HepG2 (cell line): ENCODE measurements at regions not wholly inside any gene's neighbourhood (a gene's known extent, or its start where the extent isn't known, plus 50 kb on each side); places are given as distances from the start of the nearest gene placed in this dataset.

ENCODE experiments used
- ATAC-seq: fragments of 200-7000 bp; cut with Tn5 transposase; 3 replicates; pipeline ENCODE4 v1.9.1; 2020; ENCODE audit warnings: mild to moderate bottlenecking, moderate library complexity
- BruUV-seq: library from RNA; stranded (reverse); fragments of 400-500 nt; replicated peaks from 2 replicates; lab custom pipeline; 2021; lab: Mats Ljungman, UMichigan
- CTCF ChIA-PET: fragments of 300-600 bp; formaldehyde crosslinking; extraction: SDS; loops from one replicate; lab custom pipeline; 2021; ENCODE audit warnings: low total read pairs, inconsistent platforms, low intra/inter-chr PET ratio; lab: Yijun Ruan, JAX
- POLR2A ChIA-PET: fragments of 350-600 bp; sonication (Branson Sonifier 250); formaldehyde crosslinking; loops from one replicate; lab custom pipeline; 2020; ENCODE audit warnings: antibody characterized with exemption, inconsistent platforms; lab: Yijun Ruan, JAX
- DNase-seq: peaks from one replicate; pipeline ENCODE4 v3.0.0-alpha.2; 2015; ENCODE audit warnings: low spot score
- FAIRE-seq: peaks from 3 replicates; lab custom pipeline; 2011; peaks lifted over from hg19 to GRCh38; lab: Jason Lieb, UNC
- H2AFZ ChIP-seq: one replicate; pipeline ENCODE4 v1.6.1; 2011; ENCODE audit warnings: low read length, inconsistent platforms
- H3K27ac ChIP-seq: fragments of 300-600 bp; 3 replicates; pipeline ENCODE4 v1.8.0; 2011; ENCODE audit warnings: mixed run types, mild to moderate bottlenecking, mixed read lengths, low read length, inconsistent platforms; ENCODE audit not compliant: insufficient read depth; ENCODE audit errors: extremely low read length
- H3K27me3 ChIP-seq, 2 experiments: fragments of 200-600 bp in 1 of 2; 2 replicates in 1 of 2; 3 replicates in 1 of 2; pipeline versions ENCODE4 v1.6.0 to v1.8.0; 2011; ENCODE audit warnings: low read length in 2 of 2, mild to moderate bottlenecking in 2 of 2, moderate library complexity in 2 of 2, inconsistent platforms in 1 of 2; ENCODE audit not compliant: insufficient read depth in 2 of 2, control insufficient read depth in 1 of 2
- H3K36me3 ChIP-seq, 2 experiments: fragments of 200-600 bp in 1 of 2; replicated peaks in 1 of 2; 2 replicates in 1 of 2; 3 replicates in 1 of 2; pipeline versions ENCODE4 v1.5.1 to v1.8.0; 2011; ENCODE audit warnings: low read length in 2 of 2, inconsistent platforms in 1 of 2; ENCODE audit not compliant: insufficient read depth in 2 of 2, control insufficient read depth in 1 of 2
- H3K4me1 ChIP-seq: 2 replicates; pipeline ENCODE4 v1.5.1; 2012; ENCODE audit warnings: low read length, inconsistent platforms; ENCODE audit not compliant: insufficient read depth
- H3K4me2 ChIP-seq: 2 replicates; pipeline ENCODE4 v1.6.0; 2011; ENCODE audit warnings: low read depth, low read length, inconsistent platforms
- H3K4me3 ChIP-seq, 3 experiments: fragments of 200-600 bp in 1 of 3; sonication (generic), shearing (Covaris generic) in 1 of 3; replicated peaks in 1 of 3; 2 replicates each; pipeline ENCODE4 v1.5.1; 2011 to 2016; ENCODE audit warnings: low read length in 3 of 3, inconsistent platforms in 2 of 3, low read depth in 2 of 3, mild to moderate bottlenecking in 2 of 3, control low read depth in 1 of 3, mixed read lengths in 1 of 3; ENCODE audit not compliant: insufficient read depth in 1 of 3
- H3K79me2 ChIP-seq: one replicate; pipeline ENCODE4 v1.6.1; 2011; ENCODE audit warnings: low read length, inconsistent platforms; ENCODE audit not compliant: insufficient read depth
- H3K9ac ChIP-seq: 2 replicates; pipeline ENCODE4 v1.6.0; 2011; ENCODE audit warnings: mild to moderate bottlenecking, low read depth, low read length, inconsistent platforms; ENCODE audit not compliant: insufficient read depth
- H3K9me3 ChIP-seq: 2 replicates; pipeline ENCODE4 v1.5.1; 2012; ENCODE audit warnings: mild to moderate bottlenecking, low read length
- H4K20me1 ChIP-seq: 2 replicates; pipeline ENCODE4 v1.6.0; 2011; ENCODE audit warnings: inconsistent platforms, mild to moderate bottlenecking, low read length, moderate library complexity; ENCODE audit not compliant: insufficient read depth
- ARID2 ChIP-seq: sonication (generic); formaldehyde crosslinking; IDR thresholded peaks from 2 replicates; pipeline ENCODE4 v1.8.1; 2022; ENCODE audit warnings: mild to moderate bottlenecking, missing genetic modification reagents, borderline replicate concordance
- ATF6 ChIP-seq: sonication (generic); formaldehyde crosslinking; conservative IDR thresholded peaks from 2 replicates; pipeline ENCODE4 v1.4.0; 2020; ENCODE audit warnings: missing genetic modification reagents
- CBFB ChIP-seq: sonication (generic); formaldehyde crosslinking; IDR thresholded peaks from 2 replicates; pipeline ENCODE4 v1.4.0; 2020; ENCODE audit warnings: missing genetic modification reagents
- DR1 ChIP-seq: sonication (generic); formaldehyde crosslinking; IDR thresholded peaks from 2 replicates; pipeline ENCODE4 v1.8.0; 2021; ENCODE audit warnings: mild to moderate bottlenecking, missing genetic modification reagents, inconsistent platforms
- DZIP1 ChIP-seq: sonication (generic); formaldehyde crosslinking; IDR thresholded peaks from 2 replicates; pipeline ENCODE4 v1.5.0; 2020; ENCODE audit warnings: mild to moderate bottlenecking, missing genetic modification reagents
- ELF3 ChIP-seq: IDR thresholded peaks from 2 replicates; pipeline ENCODE4 v1.6.1; 2016; ENCODE audit warnings: missing genetic modification reagents, missing compliant biosample characterization
- NFYC ChIP-seq: IDR thresholded peaks from 2 replicates; pipeline ENCODE4 v1.6.1; 2016; ENCODE audit warnings: missing genetic modification reagents, missing compliant biosample characterization
- POGK ChIP-seq: sonication (generic); formaldehyde crosslinking; conservative IDR thresholded peaks from 2 replicates; pipeline ENCODE4 v1.8.0; 2022; ENCODE audit warnings: mild to moderate bottlenecking, moderate library complexity, missing genetic modification reagents
- SRSF1 ChIP-seq: fragments of 200-400 bp; formaldehyde crosslinking; optimal IDR thresholded peaks from 2 replicates; pipeline ENCODE3; 2017; ENCODE audit warnings: mild to moderate bottlenecking, low read depth, low read length, moderate library complexity
- ZNF644 ChIP-seq: IDR thresholded peaks from 2 replicates; pipeline ENCODE4 v1.6.1; 2016; ENCODE audit warnings: low read depth
- ZNF678 ChIP-seq: sonication (generic); formaldehyde crosslinking; IDR thresholded peaks from 2 replicates; pipeline ENCODE4 v1.4.0; 2020; ENCODE audit warnings: mild to moderate bottlenecking, missing genetic modification reagents
- ZNF704 ChIP-seq: sonication (generic); formaldehyde crosslinking; IDR thresholded peaks from 2 replicates; pipeline ENCODE4 v1.8.1; 2023; ENCODE audit warnings: mild to moderate bottlenecking, inconsistent platforms, moderate library complexity, missing genetic modification reagents, borderline replicate concordance
- WGBS: methylation state at CpG from one replicate; pipeline ENCODE4 v1.1.6; 2017; ENCODE audit warnings: low lambda C conversion rate; 5-methylcytosine and 5-hydroxymethylcytosine counted together
- in situ Hi-C: cut with HindIII; loops from 2 replicates; pipeline ENCODE4 v1.10.0; 2017; ENCODE audit warnings: low pct_unique_long_range_greater_than_20kb; ENCODE audit not compliant: extremely low pct_ligation_motif_present
- intact Hi-C: fragments of 100-400 bp; cut with micrococcal nuclease; formaldehyde crosslinking; loops from one replicate; pipeline ENCODE4 v1.10.0; 2022; ENCODE audit not compliant: unreplicated experiment
- TF ChIP-seq, protein P1 (sequence below): sonication (generic); formaldehyde crosslinking; IDR thresholded peaks from 2 replicates; pipeline ENCODE4 v1.4.0; 2020; ENCODE audit warnings: missing genetic modification reagents
- TF ChIP-seq, protein P2 (sequence below): sonication (generic); formaldehyde crosslinking; IDR thresholded peaks from 2 replicates; pipeline ENCODE4 v1.4.0; 2020; ENCODE audit warnings: missing genetic modification reagents

GRCh38 chr5:13611604-13612003 is 332.9 kb downstream of the DNAH5 start:
- Histone ChIP-seq H3K27ac (no peak overlapping the region), H3K36me3 (no peaks in the 10 kb centered on the region), H3K4me3 (no peak overlapping the region), H3K4me2 (no peak overlapping the region), H3K4me1 (no peaks in the 10 kb centered on the region), H3K9me3 (peaks cover 64% of the 10 kb centered on the region), H3K79me2 (no peaks in the 10 kb centered on the region), H4K20me1 (no peaks in the 10 kb centered on the region), H3K27me3 (no peaks in the 10 kb centered on the region), H2AFZ (no peak overlapping the region), H3K9ac (no peak overlapping the region)
- TF ChIP-seq DZIP1 (no peak), POGK (CRISPR knock-in tag) (no peak), ZNF644 (CRISPR knock-in tag) (no peak), ARID2 (CRISPR knock-in tag) (no peak), NFYC (no peak), CBFB (CRISPR knock-in tag) (no peak), SRSF1 (no peak), ZNF678 (no peak), ZNF704 (CRISPR knock-in tag) (no peak), ATF6 (CRISPR knock-in tag) (no peak), DR1 (CRISPR knock-in tag) (no peak), ELF3 (CRISPR knock-in tag) (no peak)
- TF ChIP-seq, protein P1, sequence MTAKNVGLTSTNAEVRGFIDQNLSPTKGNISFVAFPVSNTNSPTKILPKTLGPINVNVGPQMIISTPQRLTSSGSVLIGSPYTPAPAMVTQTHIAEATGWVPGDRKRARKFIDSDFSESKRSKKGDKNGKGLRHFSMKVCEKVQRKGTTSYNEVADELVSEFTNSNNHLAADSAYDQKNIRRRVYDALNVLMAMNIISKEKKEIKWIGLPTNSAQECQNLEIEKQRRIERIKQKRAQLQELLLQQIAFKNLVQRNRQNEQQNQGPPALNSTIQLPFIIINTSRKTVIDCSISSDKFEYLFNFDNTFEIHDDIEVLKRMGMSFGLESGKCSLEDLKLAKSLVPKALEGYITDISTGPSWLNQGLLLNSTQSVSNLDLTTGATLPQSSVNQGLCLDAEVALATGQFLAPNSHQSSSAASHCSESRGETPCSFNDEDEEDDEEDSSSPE (CRISPR knock-in tag), result no peak
- TF ChIP-seq, protein P2, sequence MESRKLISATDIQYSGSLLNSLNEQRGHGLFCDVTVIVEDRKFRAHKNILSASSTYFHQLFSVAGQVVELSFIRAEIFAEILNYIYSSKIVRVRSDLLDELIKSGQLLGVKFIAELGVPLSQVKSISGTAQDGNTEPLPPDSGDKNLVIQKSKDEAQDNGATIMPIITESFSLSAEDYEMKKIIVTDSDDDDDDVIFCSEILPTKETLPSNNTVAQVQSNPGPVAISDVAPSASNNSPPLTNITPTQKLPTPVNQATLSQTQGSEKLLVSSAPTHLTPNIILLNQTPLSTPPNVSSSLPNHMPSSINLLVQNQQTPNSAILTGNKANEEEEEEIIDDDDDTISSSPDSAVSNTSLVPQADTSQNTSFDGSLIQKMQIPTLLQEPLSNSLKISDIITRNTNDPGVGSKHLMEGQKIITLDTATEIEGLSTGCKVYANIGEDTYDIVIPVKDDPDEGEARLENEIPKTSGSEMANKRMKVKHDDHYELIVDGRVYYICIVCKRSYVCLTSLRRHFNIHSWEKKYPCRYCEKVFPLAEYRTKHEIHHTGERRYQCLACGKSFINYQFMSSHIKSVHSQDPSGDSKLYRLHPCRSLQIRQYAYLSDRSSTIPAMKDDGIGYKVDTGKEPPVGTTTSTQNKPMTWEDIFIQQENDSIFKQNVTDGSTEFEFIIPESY (CRISPR knock-in tag), result no peak
- ATAC-seq (no peak), DNase-seq (no peak), FAIRE-seq (no peak)
- ChIA-PET POLR2A (no interaction called here), CTCF (no interaction called here)
- intact Hi-C loops, result no loop called here
- BruUV-seq, result no TSS peak
- in situ Hi-C loops, result no loop called here
- WGBS, result 15% methylated on average over 3 of the region's 3 CpGs
